ENCODE measurements at regions not wholly inside any gene's neighbourhood (a gene's known extent, or its start where the extent isn't known, plus 50 kb on each side); places are given as distances from the start of the nearest gene placed in this dataset.
"Not testable (repeated sequence)": the region's sequence is repeated elsewhere in the genome, so short reads cannot be mapped to it uniquely, and the experiment has no call there.

GRCh38 chr3:160047876-160048275 is 59.2 kb downstream of the IL12A start:
- no peak overlapping the region for H3K4me3 ChIP-seq (ENCODE audit: low read length)
- TF ChIP-seq ZNF274 (IDR thresholded peaks at IDR 0.05; ENCODE audit: low read depth, low read length) = no peak

- H3K4me3 ChIP-seq (ENCODE audit: low read length) = no peak overlapping the region
- no peak for TF ChIP-seq ZNF274 (IDR thresholded peaks at IDR 0.05; ENCODE audit: low read depth, low read length)
Observed at GRCh38 chr3:160049038-160049437, 60.4 kb downstream of the IL12A start.

GRCh38 chr3:160049565-160049964 is 60.9 kb downstream of the IL12A start:
- no peak overlapping the region for H3K4me3 ChIP-seq (ENCODE audit: low read length)
- TF ChIP-seq ZNF274 (IDR thresholded peaks at IDR 0.05; ENCODE audit: low read depth, low read length) = no peak

- no peak for TF ChIP-seq ZNF274 (IDR thresholded peaks at IDR 0.05; ENCODE audit: low read depth, low read length)
- H3K4me3 ChIP-seq (ENCODE audit: low read length) = no peak overlapping the region
Observed at GRCh38 chr3:160049988-160050387, 61.4 kb downstream of the IL12A start.

GRCh38 chr3:160052385-160053047 is 63.9 kb downstream of the IL12A start:
- no peak for TF ChIP-seq ZNF274 (IDR thresholded peaks at IDR 0.05; ENCODE audit: low read depth, low read length)
- no peak overlapping the region for H3K4me3 ChIP-seq (ENCODE audit: low read length)

GRCh38 chr3:160053048-160053391 is 64.4 kb downstream of the IL12A start:
- no peak for TF ChIP-seq ZNF274 (IDR thresholded peaks at IDR 0.05; ENCODE audit: low read depth, low read length)
- H3K4me3 ChIP-seq (ENCODE audit: low read length) = no peak overlapping the region

- H3K4me3 ChIP-seq (ENCODE audit: low read length) = not testable (repeated sequence)
Observed at GRCh38 chr3:160054862-160055261, 66.2 kb downstream of the IL12A start.

GRCh38 chr3:160055659-160056058 is 67.0 kb downstream of the IL12A start:
- TF ChIP-seq ZNF274 (IDR thresholded peaks at IDR 0.05; ENCODE audit: low read depth, low read length) = no peak
- no peak overlapping the region for H3K4me3 ChIP-seq (ENCODE audit: low read length)

GRCh38 chr3:160057331-160057730 is 68.7 kb downstream of the IL12A start:
- no peak for TF ChIP-seq ZNF274 (IDR thresholded peaks at IDR 0.05; ENCODE audit: low read depth, low read length)
- no peak overlapping the region for H3K4me3 ChIP-seq (ENCODE audit: low read length)

GRCh38 chr3:160060409-160061027 is 71.9 kb downstream of the IL12A start:
- H3K4me3 ChIP-seq (ENCODE audit: low read length) = no peak overlapping the region
- no peak for TF ChIP-seq ZNF274 (IDR thresholded peaks at IDR 0.05; ENCODE audit: low read depth, low read length)

GRCh38 chr3:160061525-160061924 is 72.9 kb downstream of the IL12A start:
- H3K4me3 ChIP-seq (ENCODE audit: low read length) = no peak overlapping the region
- TF ChIP-seq ZNF274 (IDR thresholded peaks at IDR 0.05; ENCODE audit: low read depth, low read length) = no peak

GRCh38 chr3:160065282-160065681 is 76.6 kb downstream of the IL12A start:
- no peak for TF ChIP-seq ZNF274 (IDR thresholded peaks at IDR 0.05; ENCODE audit: low read depth, low read length)

GRCh38 chr3:160065786-160066185 is 77.2 kb downstream of the IL12A start:
- no peak overlapping the region for H3K4me3 ChIP-seq (ENCODE audit: low read length)
- TF ChIP-seq ZNF274 (IDR thresholded peaks at IDR 0.05; ENCODE audit: low read depth, low read length) = no peak

More at GRCh38 chr3:160065282-160065681, 76.6 kb downstream of the IL12A start:
- no peak overlapping the region for H3K4me3 ChIP-seq (ENCODE audit: low read length)

GRCh38 chr3:160069986-160070385 is 81.4 kb downstream of the IL12A start:
- no peak for TF ChIP-seq ZNF274 (IDR thresholded peaks at IDR 0.05; ENCODE audit: low read depth, low read length)
- H3K4me3 ChIP-seq (ENCODE audit: low read length) = no peak overlapping the region

- no peak overlapping the region for H3K4me3 ChIP-seq (ENCODE audit: low read length)
- no peak for TF ChIP-seq ZNF274 (IDR thresholded peaks at IDR 0.05; ENCODE audit: low read depth, low read length)
Observed at GRCh38 chr3:160076519-160076918, 87.9 kb downstream of the IL12A start.

- no peak overlapping the region for H3K4me3 ChIP-seq (ENCODE audit: low read length)
- TF ChIP-seq ZNF274 (IDR thresholded peaks at IDR 0.05; ENCODE audit: low read depth, low read length) = no peak
Observed at GRCh38 chr3:160078533-160078932, 89.9 kb downstream of the IL12A start.
